HFFc6 (cell line): ENCODE measurements at regions not wholly inside any gene's neighbourhood (a gene's known extent, or its start where the extent isn't known, plus 50 kb on each side); places are given as distances from the start of the nearest gene placed in this dataset.

Experiments
- DNase-seq: peaks from one replicate; pipeline ENCODE4 v3.0.0-alpha.2; 2018
- H3K27ac Mint-ChIP-seq: 2 replicates; pipeline ENCODE4 v1.8.0; 2020; ENCODE audit warnings: mild to moderate bottlenecking, mixed read lengths
- H3K27me3 Mint-ChIP-seq: 2 replicates; pipeline ENCODE4 v1.8.0; 2021; ENCODE audit warnings: mild to moderate bottlenecking, moderate library complexity, mixed read lengths; ENCODE audit not compliant: insufficient read depth
- H3K36me3 Mint-ChIP-seq: 2 replicates; pipeline ENCODE4 v1.8.0; 2021; ENCODE audit warnings: low read depth, mixed read lengths
- H3K4me1 Mint-ChIP-seq: 2 replicates; pipeline ENCODE4 v1.8.0; 2020; ENCODE audit warnings: low read depth, mixed read lengths
- H3K4me3 Mint-ChIP-seq: 2 replicates; pipeline ENCODE4 v1.8.0; 2020; ENCODE audit warnings: mild to moderate bottlenecking, moderate library complexity, mixed read lengths
- H3K9me3 Mint-ChIP-seq: 2 replicates; pipeline ENCODE4 v1.8.0; 2020; ENCODE audit warnings: mild to moderate bottlenecking, mixed read lengths
- CTCF ChIP-seq: fragments of 200-600 bp; sonication (generic); IDR thresholded peaks from 2 replicates; pipeline ENCODE4 v1.5.0; 2021; ENCODE audit warnings: antibody characterized with exemption, mild to moderate bottlenecking

- no peak for DNase-seq
- H3K27ac Mint-ChIP-seq = no peak overlapping the region
- peaks cover 2% of the 10 kb centered on the region for H3K27me3 Mint-ChIP-seq
- H3K4me3 Mint-ChIP-seq = no peak overlapping the region
- H3K4me1 Mint-ChIP-seq = no peaks in the 10 kb centered on the region
- no peaks in the 10 kb centered on the region for H3K9me3 Mint-ChIP-seq
- H3K36me3 Mint-ChIP-seq = no peaks in the 10 kb centered on the region
- peak; percentile 57 for TF ChIP-seq CTCF
Observed at GRCh38 chr12:67388331-67389138, 119.4 kb downstream of the CAND1 start.

DNA sequence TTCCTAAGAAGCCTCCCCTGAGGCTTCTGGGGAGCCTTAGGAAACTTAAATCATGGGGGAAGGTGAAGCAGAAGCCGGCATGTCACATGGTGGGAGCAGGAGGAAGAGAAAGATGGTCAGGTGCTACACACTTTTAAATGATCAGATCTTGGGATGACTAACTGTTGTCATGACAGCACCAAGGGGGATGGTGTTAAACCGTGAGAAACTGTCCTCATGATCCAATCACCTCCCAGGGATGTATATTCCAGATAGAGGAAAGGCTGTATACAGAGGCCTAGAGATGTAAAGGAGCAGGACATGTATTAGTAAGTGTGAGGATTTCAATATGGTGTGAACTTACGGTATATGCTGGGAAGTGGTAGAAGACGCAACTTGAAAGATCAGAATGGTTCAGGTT, 121.1 kb downstream of the CAND1 start:
- Mint-ChIP-seq H3K27ac (no peak overlapping the region), H3K9me3 (no peaks in the 10 kb centered on the region), H3K4me1 (no peaks in the 10 kb centered on the region), H3K36me3 (no peaks in the 10 kb centered on the region), H3K27me3 (peaks cover 5% of the 10 kb centered on the region), H3K4me3 (no peak overlapping the region)
- TF ChIP-seq CTCF = no peak
- DNase-seq = no peak

- H3K36me3 Mint-ChIP-seq = no peaks in the 10 kb centered on the region
- TF ChIP-seq CTCF = no peak
- no peak overlapping the region for H3K27ac Mint-ChIP-seq
- H3K4me3 Mint-ChIP-seq = no peak overlapping the region
- no peaks in the 10 kb centered on the region for H3K9me3 Mint-ChIP-seq
- no peaks in the 10 kb centered on the region for H3K4me1 Mint-ChIP-seq
- DNase-seq = no peak
- H3K27me3 Mint-ChIP-seq = peaks cover 5% of the 10 kb centered on the region
Observed at GRCh38 chr12:67391034-67391433, 121.9 kb downstream of the CAND1 start.

- TF ChIP-seq CTCF = no peak
- Mint-ChIP-seq H3K27ac (no peak overlapping the region), H3K4me1 (no peaks in the 10 kb centered on the region), H3K9me3 (no peaks in the 10 kb centered on the region), H3K4me3 (no peak overlapping the region), H3K27me3 (peaks cover 5% of the 10 kb centered on the region), H3K36me3 (no peaks in the 10 kb centered on the region)
- DNase-seq = no peak
Observed at GRCh38 chr12:67391656-67392055, 122.5 kb downstream of the CAND1 start.

- Mint-ChIP-seq H3K27ac (no peak overlapping the region), H3K4me1 (no peaks in the 10 kb centered on the region), H3K27me3 (peaks cover 3% of the 10 kb centered on the region), H3K36me3 (no peaks in the 10 kb centered on the region), H3K4me3 (no peak overlapping the region), H3K9me3 (no peaks in the 10 kb centered on the region)
- DNase-seq = no peak
- TF ChIP-seq CTCF = no peak
Observed at GRCh38 chr12:67394550-67394949, 125.4 kb downstream of the CAND1 start.
